Dedifferentiated amniotic fluid mesenchymal stem cell (primary cell): ENCODE measurements at regions not wholly inside any gene's neighbourhood (a gene's known extent, or its start where the extent isn't known, plus 50 kb on each side); places are given as distances from the start of the nearest gene placed in this dataset.
A peak's percentile ranks its signal among the peaks of the same experiment; 100 is the strongest.

Source experiments
- DNase-seq: peaks from one replicate; pipeline ENCODE4 v3.0.0-alpha.2; 2016; ENCODE audit errors: extremely low spot score

GRCh38 chr15:46307746-46308145, 672.9 kb downstream of the SQOR start:
- no peak for DNase-seq

- DNase-seq, result no peak
Measured at GRCh38 chr15:46309914-46310313, 675.1 kb downstream of the SQOR start.

DNA sequence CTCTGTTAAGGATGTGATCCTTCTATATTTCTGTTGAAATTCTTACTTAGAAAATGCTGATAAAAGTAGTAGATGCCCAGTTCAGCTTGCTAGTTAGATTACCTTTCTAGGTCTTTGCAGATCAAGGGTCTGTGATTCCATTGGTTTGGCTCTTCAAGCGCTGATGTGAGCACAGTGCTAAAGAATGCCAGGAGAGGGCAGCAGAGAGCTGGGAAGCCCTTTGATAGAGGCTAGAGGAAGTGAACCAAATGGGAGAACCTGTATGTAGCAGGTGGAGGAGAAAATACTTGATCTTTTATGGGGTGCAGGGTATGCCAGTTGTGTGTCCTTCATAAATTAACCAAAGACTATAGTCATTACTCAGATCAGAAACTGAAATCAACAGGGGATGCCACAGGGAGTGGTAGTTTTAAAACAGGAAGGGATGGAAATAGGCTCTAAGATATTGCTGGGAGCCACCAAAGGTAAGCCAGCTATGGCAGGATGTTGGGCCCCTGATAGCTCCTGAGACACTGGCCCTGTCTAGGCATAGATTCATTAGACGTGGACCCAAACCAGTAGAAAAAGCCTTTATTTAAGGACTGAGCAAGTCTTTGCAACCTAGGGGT, 677.4 kb downstream of the SQOR start:
- DNase-seq, result peak; percentile 62

DNA sequence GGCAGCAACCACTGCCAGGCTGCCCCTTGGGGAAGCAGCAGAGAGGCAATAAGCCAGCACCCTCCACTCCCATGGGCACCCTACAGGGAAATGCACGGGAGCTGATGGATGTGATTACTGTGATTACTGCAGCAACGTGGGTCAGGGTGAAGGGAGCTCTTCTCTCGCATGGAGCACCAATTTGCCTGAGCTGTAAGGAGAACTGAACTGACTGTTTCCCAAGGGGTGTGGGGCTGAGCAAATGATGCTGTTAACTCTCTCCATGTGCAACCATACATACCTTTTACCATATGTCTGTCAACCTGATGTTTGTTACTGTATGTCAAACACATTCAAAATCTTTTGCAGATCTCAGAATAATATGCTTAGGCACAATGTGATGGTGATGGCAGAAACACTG, 680.6 kb downstream of the SQOR start:
- no peak for DNase-seq

DNA sequence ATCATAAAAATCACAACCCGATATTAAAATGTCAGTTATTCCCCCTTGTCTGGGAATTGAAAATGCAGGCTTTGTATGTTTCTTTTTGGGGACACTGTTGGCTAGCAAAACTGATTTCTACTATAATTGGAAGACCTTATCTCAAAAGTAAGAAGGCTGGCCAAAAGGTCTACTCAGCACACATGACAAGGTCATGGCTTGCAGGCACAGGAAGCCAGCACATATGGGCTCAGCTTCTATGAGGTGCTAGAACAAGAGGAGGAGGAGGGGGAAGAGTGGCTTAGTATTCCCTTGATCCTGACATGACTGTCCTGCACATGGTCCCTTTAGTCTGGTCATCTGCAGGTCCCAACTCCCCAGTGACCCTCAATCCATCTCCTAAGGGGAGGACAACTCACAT, 681.2 kb downstream of the SQOR start:
- DNase-seq, result no peak

DNA sequence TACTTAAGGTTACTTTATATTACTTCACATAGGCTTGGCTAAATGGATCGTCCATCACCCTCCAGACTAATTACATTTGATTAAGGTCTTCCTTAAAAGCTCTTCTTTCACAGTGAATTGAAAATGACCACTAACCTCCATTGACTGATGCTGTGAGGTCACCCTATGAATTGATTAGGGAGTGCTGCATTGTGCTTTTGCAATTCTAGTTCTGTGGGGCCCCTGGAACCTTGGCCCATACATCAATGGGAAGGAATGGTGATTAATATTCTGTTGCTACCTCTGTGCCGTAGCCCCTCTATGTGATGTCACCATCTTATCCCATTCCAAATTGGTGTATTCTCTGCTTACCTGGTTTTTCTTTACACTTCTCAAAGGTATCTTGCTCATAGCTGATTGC, 682.2 kb downstream of the SQOR start:
- DNase-seq, result no peak

GRCh38 chr15:46322753-46323152, 687.9 kb downstream of the SQOR start:
- DNase-seq, result no peak

GRCh38 chr15:46326173-46326572, 691.3 kb downstream of the SQOR start:
- DNase-seq, result no peak

DNA sequence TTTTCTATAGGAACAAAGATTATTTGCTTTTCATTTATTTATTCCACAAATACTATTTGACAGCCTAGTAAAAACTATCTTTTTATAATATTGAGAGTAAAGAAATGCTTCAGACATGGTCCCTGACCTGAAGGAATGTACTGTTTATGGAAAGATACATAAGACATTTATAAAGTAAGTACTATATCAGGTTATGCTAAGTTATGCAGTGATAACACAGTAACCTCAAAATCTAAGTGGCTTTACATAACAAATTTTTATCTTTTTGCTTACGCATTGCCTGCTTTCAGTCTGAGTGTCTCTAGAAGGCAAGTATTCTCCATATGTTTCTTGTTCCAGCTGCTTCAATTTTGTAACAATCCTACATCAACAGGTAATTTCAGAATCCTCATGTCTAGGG, 694.0 kb downstream of the SQOR start:
- no peak for DNase-seq

- no peak for DNase-seq
Measured at GRCh38 chr15:46329876-46330275, 695.0 kb downstream of the SQOR start.

DNA sequence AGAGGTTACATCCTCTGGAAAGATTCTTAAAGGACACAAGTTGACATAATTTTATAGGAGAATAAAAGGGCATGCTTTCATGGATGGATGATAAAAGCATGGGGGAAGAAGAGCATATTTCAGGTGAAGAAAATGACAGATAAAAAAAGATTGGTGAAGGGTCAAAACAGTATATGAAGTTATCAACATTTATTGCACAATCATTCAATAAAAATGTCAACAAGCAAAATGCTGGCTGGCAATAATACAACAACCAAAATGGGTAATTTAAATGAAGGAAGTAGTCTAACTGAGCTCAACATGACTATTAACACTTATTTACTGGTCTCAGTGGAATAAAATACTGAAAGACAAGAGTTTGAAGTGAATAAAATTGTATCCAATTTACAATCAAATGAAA, 696.7 kb downstream of the SQOR start:
- no peak for DNase-seq

DNA sequence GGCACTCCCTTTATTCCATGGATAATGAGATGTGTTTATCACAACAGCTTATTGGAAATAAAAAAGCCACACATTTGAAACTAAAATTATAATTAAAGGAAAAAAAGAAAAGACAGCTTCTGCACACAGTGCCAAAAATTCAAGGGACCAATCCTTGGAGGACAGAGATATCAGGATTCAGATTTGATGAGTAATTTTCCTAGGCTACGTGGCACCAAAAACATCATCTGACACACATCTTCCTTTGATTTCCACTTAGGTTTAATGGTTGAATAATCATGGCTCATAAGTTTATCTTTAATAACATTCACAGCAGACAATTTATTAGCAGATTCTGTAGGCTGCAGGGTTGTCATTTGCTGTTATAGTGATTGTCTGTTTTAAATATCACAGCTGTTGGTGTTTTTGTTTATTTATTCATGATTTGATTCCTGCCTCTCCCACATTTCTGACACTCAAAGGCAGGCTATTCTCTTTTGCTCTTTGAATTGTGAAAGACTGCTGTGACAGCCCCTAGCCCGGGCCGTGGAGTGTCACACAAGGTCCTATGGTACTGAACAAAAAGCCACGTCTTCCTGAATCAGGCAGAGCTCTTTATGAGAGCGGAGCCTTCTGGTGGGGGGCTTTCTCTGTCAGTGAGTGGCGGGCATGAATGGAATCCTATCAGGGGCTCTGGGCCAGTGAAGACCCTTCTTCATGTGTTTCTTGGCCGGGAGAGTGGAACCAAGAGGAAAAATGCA, 708.5 kb downstream of the SQOR start:
- DNase-seq, result no peak

DNA sequence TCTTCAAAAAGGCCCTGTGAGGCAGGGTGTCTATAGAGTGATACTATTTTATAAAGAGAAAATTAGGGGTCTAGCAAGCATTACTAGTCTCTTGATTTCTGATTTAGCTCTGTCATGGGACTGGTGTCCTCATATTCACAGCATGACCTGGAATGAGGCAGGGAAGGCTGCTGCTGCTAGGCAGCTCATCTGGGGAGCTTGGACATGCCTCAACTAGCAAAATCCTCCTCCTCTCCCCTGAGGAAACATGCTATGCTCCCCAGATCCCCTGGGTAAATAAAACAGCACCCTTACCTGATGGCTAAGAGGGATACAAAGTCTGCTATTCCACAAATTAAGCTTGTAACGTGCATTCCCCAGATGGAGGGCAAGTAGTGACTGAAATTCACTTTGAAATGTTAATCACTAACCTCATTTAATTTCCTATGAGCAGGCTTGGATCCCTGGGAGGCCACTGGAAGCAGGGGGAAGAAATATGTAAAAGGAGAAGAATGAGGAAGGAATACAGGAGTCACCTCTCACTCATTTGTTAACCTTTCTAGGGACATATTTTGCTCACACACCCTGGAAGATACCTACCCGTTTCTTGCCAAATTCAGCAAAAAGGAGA, 709.4 kb downstream of the SQOR start:
- no peak for DNase-seq

DNA sequence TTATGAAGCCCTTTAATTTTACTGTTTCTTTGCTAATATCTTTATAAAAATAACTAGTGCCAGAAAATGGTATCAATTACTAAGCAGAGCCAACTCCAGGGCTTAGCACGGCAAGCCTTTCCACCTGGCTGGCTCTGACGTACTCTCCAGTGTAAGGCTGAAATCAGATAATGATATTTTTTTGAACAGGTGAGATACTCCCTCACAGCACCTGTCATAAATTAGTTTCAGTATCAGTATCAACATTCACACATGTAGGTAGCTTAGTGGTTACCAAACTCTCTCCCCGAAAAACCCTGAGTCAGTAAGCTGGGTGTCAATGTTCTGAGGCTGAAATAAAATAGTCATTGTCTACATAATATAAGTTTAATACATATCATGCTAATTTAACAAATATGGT, 710.1 kb downstream of the SQOR start:
- no peak for DNase-seq

DNA sequence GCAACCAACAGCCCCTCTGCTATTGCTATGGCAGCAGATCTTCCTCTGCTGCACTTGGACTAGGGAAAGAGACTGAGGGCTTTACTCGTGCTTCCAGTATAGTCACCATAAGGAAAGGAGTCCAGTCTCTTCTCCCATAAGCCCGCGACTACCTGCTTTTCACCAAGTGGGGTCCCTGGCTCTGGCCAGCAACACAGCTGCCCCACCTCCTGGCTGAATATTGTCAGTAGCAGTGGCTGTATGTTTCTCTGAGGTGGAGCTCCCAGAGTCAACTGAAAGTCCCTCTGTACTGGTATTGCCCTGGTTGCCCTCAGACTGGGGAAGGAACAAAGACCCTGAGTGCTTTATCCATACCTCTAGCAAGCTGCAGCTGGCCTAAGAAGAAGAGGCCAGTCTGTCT, 719.6 kb downstream of the SQOR start:
- no peak for DNase-seq

GRCh38 chr15:46365572-46365971, 730.7 kb downstream of the SQOR start:
- no peak for DNase-seq

GRCh38 chr15:46366360-46367007, 731.7 kb downstream of the SQOR start:
- no peak for DNase-seq

DNA sequence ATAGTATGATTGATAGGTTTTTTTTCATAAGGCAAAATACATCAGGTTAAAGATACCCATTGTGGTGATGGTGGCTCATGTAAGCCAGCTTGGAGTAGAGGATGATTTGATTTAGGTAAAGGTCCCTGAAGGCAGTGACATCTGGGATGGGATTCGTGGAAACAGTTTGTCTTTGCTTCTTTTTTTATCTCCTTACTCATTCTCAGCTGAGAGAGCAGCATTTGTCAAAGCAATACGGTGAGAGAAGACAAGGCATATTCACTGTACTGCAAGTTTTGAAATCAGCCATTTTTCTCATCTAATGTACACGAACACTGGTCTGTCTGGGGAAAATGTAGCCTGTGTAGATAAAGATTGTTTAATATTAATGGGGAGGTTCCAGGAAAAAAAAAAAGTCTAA, 749.1 kb downstream of the SQOR start:
- no peak for DNase-seq

- DNase-seq, result no peak
Measured at GRCh38 chr15:46386356-46386755, 751.5 kb downstream of the SQOR start.

DNA sequence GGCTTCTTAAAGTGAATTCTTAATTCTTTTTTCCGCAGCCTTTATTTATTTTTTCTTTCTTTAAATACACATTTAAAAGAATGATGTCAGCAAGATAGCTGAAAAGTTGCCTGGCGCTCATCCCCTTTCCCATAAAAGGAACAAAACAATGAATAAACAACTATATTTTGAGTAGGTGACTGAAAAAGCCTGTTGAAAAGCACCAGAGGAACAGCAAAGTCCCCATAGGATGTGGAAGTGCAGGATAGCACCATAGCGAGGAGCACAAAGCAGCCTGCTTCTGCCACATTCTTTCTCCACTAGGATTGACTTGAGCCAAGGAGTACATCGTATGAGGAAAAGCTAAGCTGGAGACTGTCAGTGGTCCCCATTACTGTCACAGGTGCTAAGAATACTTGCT, 754.9 kb downstream of the SQOR start:
- DNase-seq, result no peak

DNA sequence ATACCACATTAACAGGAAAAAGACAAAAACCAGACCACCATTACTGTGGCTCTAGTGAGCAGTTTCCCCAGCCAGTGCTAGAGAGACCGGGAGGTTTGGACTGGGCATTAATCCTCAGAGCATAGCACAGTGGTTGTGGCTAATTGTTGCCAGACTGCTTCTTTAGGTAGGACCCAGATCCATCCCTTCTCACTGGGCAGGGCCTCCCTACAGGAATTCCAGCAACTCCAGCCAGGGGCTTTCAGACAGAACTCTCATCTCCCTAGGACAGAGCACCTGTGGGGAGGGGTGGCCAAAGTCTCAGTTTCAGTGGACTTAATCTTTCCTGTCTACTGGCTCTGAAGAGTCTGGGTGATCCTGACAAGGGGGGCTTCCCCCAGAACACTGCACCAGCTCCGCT, 759.6 kb downstream of the SQOR start:
- DNase-seq, result no peak

DNA sequence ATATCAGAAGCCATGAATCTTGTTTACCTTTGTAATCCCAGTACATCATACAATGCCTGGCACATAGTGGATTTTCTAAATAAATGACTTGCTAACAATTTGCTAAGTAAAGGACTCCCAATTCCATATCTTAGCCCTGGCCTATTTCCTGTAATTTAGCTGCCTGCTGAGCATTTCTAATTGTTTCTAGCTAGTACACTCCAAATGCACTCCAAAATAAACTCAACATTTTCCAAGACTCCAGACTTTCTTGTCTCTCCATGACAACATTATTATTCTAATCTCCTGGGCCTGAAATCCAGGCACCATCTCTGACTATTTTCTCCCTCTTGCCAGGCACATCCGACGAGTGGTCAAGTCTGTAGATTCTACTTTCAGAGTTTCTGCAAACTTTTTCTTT, 773.5 kb downstream of the SQOR start:
- DNase-seq, result no peak

- DNase-seq, result no peak
Measured at GRCh38 chr15:46409841-46410301, 775.0 kb downstream of the SQOR start.
